HepG2 (cell line): ENCODE measurements at regions not wholly inside any gene's neighbourhood (a gene's known extent, or its start where the extent isn't known, plus 50 kb on each side); places are given as distances from the start of the nearest gene placed in this dataset.

ENCODE experiments used
- ATAC-seq: fragments of 200-7000 bp; cut with Tn5 transposase; 3 replicates; pipeline ENCODE4 v1.9.1; 2020; ENCODE audit warnings: mild to moderate bottlenecking, moderate library complexity
- BruUV-seq: library from RNA; stranded (reverse); fragments of 400-500 nt; replicated peaks from 2 replicates; lab custom pipeline; 2021; lab: Mats Ljungman, UMichigan
- CTCF ChIA-PET: fragments of 300-600 bp; formaldehyde crosslinking; extraction: SDS; loops from one replicate; lab custom pipeline; 2021; ENCODE audit warnings: low total read pairs, inconsistent platforms, low intra/inter-chr PET ratio; lab: Yijun Ruan, JAX
- POLR2A ChIA-PET: fragments of 350-600 bp; sonication (Branson Sonifier 250); formaldehyde crosslinking; loops from one replicate; lab custom pipeline; 2020; ENCODE audit warnings: antibody characterized with exemption, inconsistent platforms; lab: Yijun Ruan, JAX
- DNase-seq: peaks from one replicate; pipeline ENCODE4 v3.0.0-alpha.2; 2015; ENCODE audit warnings: low spot score
- FAIRE-seq: peaks from 3 replicates; lab custom pipeline; 2011; peaks lifted over from hg19 to GRCh38; lab: Jason Lieb, UNC
- H2AFZ ChIP-seq: one replicate; pipeline ENCODE4 v1.6.1; 2011; ENCODE audit warnings: low read length, inconsistent platforms
- H3K27ac ChIP-seq: fragments of 300-600 bp; 3 replicates; pipeline ENCODE4 v1.8.0; 2011; ENCODE audit warnings: mixed run types, mild to moderate bottlenecking, mixed read lengths, low read length, inconsistent platforms; ENCODE audit not compliant: insufficient read depth; ENCODE audit errors: extremely low read length
- H3K27me3 ChIP-seq, 2 experiments: fragments of 200-600 bp in 1 of 2; 2 replicates in 1 of 2; 3 replicates in 1 of 2; pipeline versions ENCODE4 v1.6.0 to v1.8.0; 2011; ENCODE audit warnings: low read length in 2 of 2, mild to moderate bottlenecking in 2 of 2, moderate library complexity in 2 of 2, inconsistent platforms in 1 of 2; ENCODE audit not compliant: insufficient read depth in 2 of 2, control insufficient read depth in 1 of 2
- H3K36me3 ChIP-seq, 2 experiments: fragments of 200-600 bp in 1 of 2; replicated peaks in 1 of 2; 2 replicates in 1 of 2; 3 replicates in 1 of 2; pipeline versions ENCODE4 v1.5.1 to v1.8.0; 2011; ENCODE audit warnings: low read length in 2 of 2, inconsistent platforms in 1 of 2; ENCODE audit not compliant: insufficient read depth in 2 of 2, control insufficient read depth in 1 of 2
- H3K4me1 ChIP-seq: 2 replicates; pipeline ENCODE4 v1.5.1; 2012; ENCODE audit warnings: low read length, inconsistent platforms; ENCODE audit not compliant: insufficient read depth
- H3K4me2 ChIP-seq: 2 replicates; pipeline ENCODE4 v1.6.0; 2011; ENCODE audit warnings: low read depth, low read length, inconsistent platforms
- H3K4me3 ChIP-seq, 3 experiments: fragments of 200-600 bp in 1 of 3; sonication (generic), shearing (Covaris generic) in 1 of 3; replicated peaks in 1 of 3; 2 replicates each; pipeline ENCODE4 v1.5.1; 2011 to 2016; ENCODE audit warnings: low read length in 3 of 3, inconsistent platforms in 2 of 3, low read depth in 2 of 3, mild to moderate bottlenecking in 2 of 3, control low read depth in 1 of 3, mixed read lengths in 1 of 3; ENCODE audit not compliant: insufficient read depth in 1 of 3
- H3K79me2 ChIP-seq: one replicate; pipeline ENCODE4 v1.6.1; 2011; ENCODE audit warnings: low read length, inconsistent platforms; ENCODE audit not compliant: insufficient read depth
- H3K9ac ChIP-seq: 2 replicates; pipeline ENCODE4 v1.6.0; 2011; ENCODE audit warnings: mild to moderate bottlenecking, low read depth, low read length, inconsistent platforms; ENCODE audit not compliant: insufficient read depth
- H3K9me3 ChIP-seq: 2 replicates; pipeline ENCODE4 v1.5.1; 2012; ENCODE audit warnings: mild to moderate bottlenecking, low read length
- H4K20me1 ChIP-seq: 2 replicates; pipeline ENCODE4 v1.6.0; 2011; ENCODE audit warnings: inconsistent platforms, mild to moderate bottlenecking, low read length, moderate library complexity; ENCODE audit not compliant: insufficient read depth
- MYC ChIP-seq: sonication (generic); formaldehyde crosslinking; IDR thresholded peaks from 2 replicates; pipeline ENCODE4 v1.9.0; 2021; ENCODE audit warnings: missing genetic modification reagents, borderline replicate concordance
- ZNF12 ChIP-seq: sonication (generic); formaldehyde crosslinking; IDR thresholded peaks from 2 replicates; pipeline ENCODE4 v1.5.0; 2020; ENCODE audit warnings: missing genetic modification reagents
- ZNF331 ChIP-seq: sonication (generic); formaldehyde crosslinking; IDR thresholded peaks from 2 replicates; pipeline ENCODE4 v1.4.0; 2020; ENCODE audit warnings: missing genetic modification reagents
- ZNF710 ChIP-seq: sonication (generic); formaldehyde crosslinking; IDR thresholded peaks from 2 replicates; pipeline ENCODE4 v1.5.0; 2020; ENCODE audit warnings: mild to moderate bottlenecking, missing genetic modification reagents, borderline replicate concordance
- WGBS: methylation state at CpG from one replicate; pipeline ENCODE4 v1.1.6; 2017; ENCODE audit warnings: low lambda C conversion rate; 5-methylcytosine and 5-hydroxymethylcytosine counted together
- in situ Hi-C: cut with HindIII; loops from 2 replicates; pipeline ENCODE4 v1.10.0; 2017; ENCODE audit warnings: low pct_unique_long_range_greater_than_20kb; ENCODE audit not compliant: extremely low pct_ligation_motif_present
- intact Hi-C: fragments of 100-400 bp; cut with micrococcal nuclease; formaldehyde crosslinking; loops from one replicate; pipeline ENCODE4 v1.10.0; 2022; ENCODE audit not compliant: unreplicated experiment

- no peak for ATAC-seq
- Histone ChIP-seq H2AFZ (no peak overlapping the region), H3K79me2 (no peaks in the 10 kb centered on the region), H4K20me1 (no peaks in the 10 kb centered on the region), H3K27me3 (no peaks in the 10 kb centered on the region), H3K4me2 (no peak overlapping the region), H3K4me3 (no peak overlapping the region), H3K36me3 (no peaks in the 10 kb centered on the region)
- no peak for DNase-seq
- WGBS = 76% methylated on average over 4 of the region's 4 CpGs
- BruUV-seq = no TSS peak
- POLR2A ChIA-PET = no interaction called here
- intact Hi-C loops = loop anchor here (10.0 kb wide), 1 partner anchor 95 kb away; no protein-coding TSS in a partner anchor
- TF ChIP-seq MYC (no peak), ZNF331 (CRISPR knock-in tag) (no peak)
- TF ChIP-seq, all 625 proteins: peak for 0
- Histone ChIP-seq H3K9ac (no peak overlapping the region), H3K27ac (no peak overlapping the region), H3K4me1 (peaks cover 64% of the 10 kb centered on the region), H3K9me3 (no peaks in the 10 kb centered on the region)
- CTCF ChIA-PET = interaction anchor here (0.7 kb wide), 1 partner anchor 219 kb away, joined by 3 read pairs; no protein-coding TSS in a partner anchor
- FAIRE-seq = no peak
- in situ Hi-C loops = no loop called here
Observed at GRCh38 chr6:3509336-3509735, 52.5 kb upstream of the SLC22A23 start.

- DNase-seq = no peak
Observed at GRCh38 chr6:3506751-3507383, 50.0 kb upstream of the SLC22A23 start.

More at GRCh38 chr6:3506751-3507383, 50.0 kb upstream of the SLC22A23 start:
- no peak overlapping the region for H3K9ac ChIP-seq
- in situ Hi-C loops (no loop called here), intact Hi-C loops (loop anchor here (10.0 kb wide), 1 partner anchor 92 kb away; no protein-coding TSS in a partner anchor)
- H3K36me3 ChIP-seq = no peaks in the 10 kb centered on the region
- WGBS = 57% methylated on average over 4 of the region's 4 CpGs
- no peaks in the 10 kb centered on the region for H3K79me2 ChIP-seq
- H3K4me2 ChIP-seq = no peak overlapping the region
- no peak overlapping the region for H3K4me3 ChIP-seq
- H3K27me3 ChIP-seq = no peaks in the 10 kb centered on the region
- ChIA-PET POLR2A (no interaction called here), CTCF (no interaction called here)
- no TSS peak for BruUV-seq
- no peaks in the 10 kb centered on the region for H4K20me1 ChIP-seq
- H2AFZ ChIP-seq = no peak overlapping the region
- no peaks in the 10 kb centered on the region for H3K9me3 ChIP-seq
- TF ChIP-seq ZNF710 (no peak), ZNF12 (CRISPR knock-in tag) (peak; percentile 21; the same call in 1 of the 2 replicates)
- TF ChIP-seq, all 625 proteins: peak for 1
- no peak for FAIRE-seq
- Histone ChIP-seq H3K4me1 (peaks cover 81% of the 10 kb centered on the region), H3K27ac (no peak overlapping the region)
- ATAC-seq = no peak
